ENCODE measurements at regions not wholly inside any gene's neighbourhood (a gene's known extent, or its start where the extent isn't known, plus 50 kb on each side); places are given as distances from the start of the nearest gene placed in this dataset.

DNA sequence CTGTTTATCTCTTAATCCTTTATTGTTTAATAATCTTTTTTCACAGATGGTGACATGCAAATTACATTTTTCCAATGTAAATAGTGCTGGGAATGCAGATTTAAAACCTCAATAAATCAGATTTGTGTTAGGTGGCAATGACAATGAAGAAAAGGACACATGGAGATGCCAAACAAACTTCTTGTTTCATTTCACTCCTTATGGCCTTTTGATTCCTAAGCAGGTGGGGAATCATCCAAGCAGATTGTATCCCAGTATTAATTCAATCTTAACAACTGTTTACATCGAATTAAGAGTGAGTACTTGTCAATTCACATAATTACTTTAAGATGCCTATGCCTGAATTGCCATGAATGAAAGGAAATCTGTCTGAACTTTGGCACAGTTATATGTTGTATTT lies 98.9 kb upstream of the RGS18 start:
- DNase-seq (ENCODE audit: low spot score), result no peak
- Histone ChIP-seq H3K4me2 (no peak overlapping the region), H3K27ac (no peak overlapping the region), H3K79me2 (no peaks in the 10 kb centered on the region), H3K4me1 (ENCODE audit: insufficient read depth) (no peaks in the 10 kb centered on the region), H3K9me3 (ENCODE audit: low read depth) (no peaks in the 10 kb centered on the region), H2AFZ (no peak overlapping the region), H4K20me1 (ENCODE audit: insufficient read depth, poor library complexity, severe bottlenecking) (no peaks in the 10 kb centered on the region), H3K9me2 (replicated peaks; ENCODE audit: insufficient read depth) (no peaks in the 10 kb centered on the region), H3K27me3 (no peaks in the 10 kb centered on the region), H3K4me3 (no peak overlapping the region), H3K36me3 (replicated peaks; ENCODE audit: insufficient read depth, low read depth) (no peaks in the 10 kb centered on the region)
- WGBS (ENCODE audit: low lambda C conversion rate, missing lambda C conversion rate), result 74% methylated on average over 1 of the region's 1 CpG
- TF ChIP-seq, protein P1, sequence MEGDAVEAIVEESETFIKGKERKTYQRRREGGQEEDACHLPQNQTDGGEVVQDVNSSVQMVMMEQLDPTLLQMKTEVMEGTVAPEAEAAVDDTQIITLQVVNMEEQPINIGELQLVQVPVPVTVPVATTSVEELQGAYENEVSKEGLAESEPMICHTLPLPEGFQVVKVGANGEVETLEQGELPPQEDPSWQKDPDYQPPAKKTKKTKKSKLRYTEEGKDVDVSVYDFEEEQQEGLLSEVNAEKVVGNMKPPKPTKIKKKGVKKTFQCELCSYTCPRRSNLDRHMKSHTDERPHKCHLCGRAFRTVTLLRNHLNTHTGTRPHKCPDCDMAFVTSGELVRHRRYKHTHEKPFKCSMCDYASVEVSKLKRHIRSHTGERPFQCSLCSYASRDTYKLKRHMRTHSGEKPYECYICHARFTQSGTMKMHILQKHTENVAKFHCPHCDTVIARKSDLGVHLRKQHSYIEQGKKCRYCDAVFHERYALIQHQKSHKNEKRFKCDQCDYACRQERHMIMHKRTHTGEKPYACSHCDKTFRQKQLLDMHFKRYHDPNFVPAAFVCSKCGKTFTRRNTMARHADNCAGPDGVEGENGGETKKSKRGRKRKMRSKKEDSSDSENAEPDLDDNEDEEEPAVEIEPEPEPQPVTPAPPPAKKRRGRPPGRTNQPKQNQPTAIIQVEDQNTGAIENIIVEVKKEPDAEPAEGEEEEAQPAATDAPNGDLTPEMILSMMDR (IDR thresholded peaks at IDR 0.05; ENCODE audit: poor library complexity), result no peak
- no peak for TF ChIP-seq EZH2phosphoT487 (IDR thresholded peaks at IDR 0.05; ENCODE audit: low read depth, severe bottlenecking, unreplicated experiment)
- TF ChIP-seq EZH2 (IDR thresholded peaks at IDR 0.05; ENCODE audit: borderline replicate concordance), result no peak

DNA sequence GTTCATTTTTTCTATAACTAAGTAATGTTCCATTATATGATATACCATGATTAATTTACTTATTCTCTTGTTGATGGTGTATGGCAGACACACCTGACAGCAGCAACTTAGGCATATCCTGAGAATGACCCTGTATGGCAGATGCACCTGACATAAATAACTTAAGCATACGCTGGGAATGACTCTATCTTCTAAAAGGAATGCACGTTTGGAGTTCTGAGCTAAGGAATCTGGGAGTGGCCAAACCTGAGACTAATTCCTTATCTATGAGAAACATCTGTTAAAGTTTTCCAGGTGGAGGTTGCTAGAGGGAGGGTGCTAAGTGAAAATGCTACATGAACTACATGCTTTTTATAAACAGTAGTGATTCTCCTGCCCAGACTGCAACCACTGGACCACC lies 96.7 kb upstream of the RGS18 start:
- Histone ChIP-seq H3K4me2 (no peak overlapping the region), H3K27ac (no peak overlapping the region), H3K4me1 (ENCODE audit: insufficient read depth) (no peaks in the 10 kb centered on the region), H3K9me2 (replicated peaks; ENCODE audit: insufficient read depth) (no peaks in the 10 kb centered on the region), H3K79me2 (no peaks in the 10 kb centered on the region), H2AFZ (no peak overlapping the region), H4K20me1 (ENCODE audit: insufficient read depth, poor library complexity, severe bottlenecking) (no peaks in the 10 kb centered on the region), H3K9me3 (ENCODE audit: low read depth) (no peaks in the 10 kb centered on the region), H3K27me3 (no peaks in the 10 kb centered on the region), H3K4me3 (no peak overlapping the region), H3K36me3 (replicated peaks; ENCODE audit: insufficient read depth, low read depth) (no peaks in the 10 kb centered on the region)
- TF ChIP-seq, protein P1 (IDR thresholded peaks at IDR 0.05; ENCODE audit: poor library complexity), result no peak
- no peak for TF ChIP-seq EZH2 (IDR thresholded peaks at IDR 0.05; ENCODE audit: borderline replicate concordance)
- no peak for TF ChIP-seq EZH2phosphoT487 (IDR thresholded peaks at IDR 0.05; ENCODE audit: low read depth, severe bottlenecking, unreplicated experiment)
- DNase-seq (ENCODE audit: low spot score), result peak; percentile 6
- 35% methylated on average over 2 of the region's 2 CpGs for WGBS (ENCODE audit: low lambda C conversion rate, missing lambda C conversion rate)

DNA sequence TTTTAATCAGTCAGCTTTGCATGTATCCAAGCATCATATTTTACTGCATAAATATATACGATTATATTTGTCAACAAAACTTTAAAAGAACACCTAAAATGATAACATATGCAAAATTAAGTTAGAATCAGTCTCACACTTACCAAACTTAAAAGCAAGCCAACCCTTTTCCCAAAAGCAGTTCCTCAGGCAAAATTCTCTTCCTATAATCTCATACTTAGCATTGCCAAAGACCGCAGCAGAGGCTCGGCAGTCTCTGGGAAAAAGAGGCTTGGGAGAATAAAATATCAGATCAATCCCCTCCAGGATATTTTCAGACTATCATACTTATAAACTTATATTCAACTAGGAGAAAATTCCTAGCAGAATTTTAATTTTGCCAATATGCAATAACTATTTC lies 93.2 kb upstream of the RGS18 start:
- H3K36me3 ChIP-seq (replicated peaks; ENCODE audit: insufficient read depth, low read depth), result no peaks in the 10 kb centered on the region
- H2AFZ ChIP-seq, result no peak overlapping the region
- H3K4me1 ChIP-seq (ENCODE audit: insufficient read depth), result no peaks in the 10 kb centered on the region
- H3K27ac ChIP-seq, result no peak overlapping the region
- H3K4me3 ChIP-seq, result no peak overlapping the region
- H3K27me3 ChIP-seq, result no peaks in the 10 kb centered on the region
- H3K4me2 ChIP-seq, result no peak overlapping the region
- H4K20me1 ChIP-seq (ENCODE audit: insufficient read depth, poor library complexity, severe bottlenecking), result no peaks in the 10 kb centered on the region
- TF ChIP-seq EZH2 (IDR thresholded peaks at IDR 0.05; ENCODE audit: borderline replicate concordance), result no peak
- TF ChIP-seq, protein P1 (IDR thresholded peaks at IDR 0.05; ENCODE audit: poor library complexity), result no peak
- no peak for TF ChIP-seq EZH2phosphoT487 (IDR thresholded peaks at IDR 0.05; ENCODE audit: low read depth, severe bottlenecking, unreplicated experiment)
- H3K9me2 ChIP-seq (replicated peaks; ENCODE audit: insufficient read depth), result no peaks in the 10 kb centered on the region
- whole genome bisulfite sequencing (ENCODE audit: low lambda C conversion rate, missing lambda C conversion rate), result 87% methylated on average over 3 of the region's 3 CpGs
- no peaks in the 10 kb centered on the region for H3K9me3 ChIP-seq (ENCODE audit: low read depth)
- H3K79me2 ChIP-seq, result no peaks in the 10 kb centered on the region
- DNase-seq (ENCODE audit: low spot score), result no peak

DNA sequence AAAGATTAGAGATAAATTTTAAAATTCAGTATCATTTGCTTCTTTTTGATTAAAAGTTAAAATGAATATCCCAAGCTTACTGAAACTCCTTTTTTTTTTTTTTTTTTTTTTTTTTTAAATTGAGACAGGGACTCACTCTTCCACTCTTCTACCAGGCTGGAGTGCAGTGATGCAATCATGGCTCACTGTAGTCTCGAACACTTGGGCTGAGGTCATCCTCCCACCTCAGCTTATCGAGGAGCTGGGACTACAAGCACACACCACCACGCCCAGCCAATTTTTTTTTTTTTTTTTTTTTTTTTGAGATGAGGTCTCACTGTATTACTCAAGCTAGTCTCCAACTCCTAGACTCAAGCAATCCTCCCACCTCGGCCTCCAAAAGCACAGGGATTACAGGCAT lies 92.1 kb upstream of the RGS18 start:
- Histone ChIP-seq H3K4me1 (ENCODE audit: insufficient read depth) (no peaks in the 10 kb centered on the region), H3K9me3 (ENCODE audit: low read depth) (no peaks in the 10 kb centered on the region), H3K79me2 (no peaks in the 10 kb centered on the region), H3K36me3 (replicated peaks; ENCODE audit: insufficient read depth, low read depth) (no peaks in the 10 kb centered on the region), H3K4me2 (no peak overlapping the region), H3K9me2 (replicated peaks; ENCODE audit: insufficient read depth) (no peaks in the 10 kb centered on the region), H3K4me3 (no peak overlapping the region), H3K27ac (no peak overlapping the region), H3K27me3 (no peaks in the 10 kb centered on the region), H2AFZ (no peak overlapping the region), H4K20me1 (ENCODE audit: insufficient read depth, poor library complexity, severe bottlenecking) (no peaks in the 10 kb centered on the region)
- 88% methylated on average over 4 of the region's 4 CpGs for WGBS (ENCODE audit: low lambda C conversion rate, missing lambda C conversion rate)
- DNase-seq (ENCODE audit: low spot score), result no peak
- no peak for TF ChIP-seq EZH2 (IDR thresholded peaks at IDR 0.05; ENCODE audit: borderline replicate concordance)
